GM19468 (cell line): ENCODE measurements at regions not wholly inside any gene's neighbourhood (a gene's known extent, or its start where the extent isn't known, plus 50 kb on each side); places are given as distances from the start of the nearest gene placed in this dataset.

ENCODE experiments used
- ATAC-seq: cut with Tn5 transposase; IDR thresholded peaks from one replicate; pipeline ENCODE4 v1.9.1; 2021; ENCODE audit warnings: mild to moderate bottlenecking, moderate library complexity, moderate number of reproducible peaks; ENCODE audit not compliant: unreplicated experiment; ENCODE audit errors: extremely low read depth

- ATAC-seq: no peak
Observed at GRCh38 chr16:73521499-73521898, 473.6 kb upstream of the ZFHX3 start.

DNA sequence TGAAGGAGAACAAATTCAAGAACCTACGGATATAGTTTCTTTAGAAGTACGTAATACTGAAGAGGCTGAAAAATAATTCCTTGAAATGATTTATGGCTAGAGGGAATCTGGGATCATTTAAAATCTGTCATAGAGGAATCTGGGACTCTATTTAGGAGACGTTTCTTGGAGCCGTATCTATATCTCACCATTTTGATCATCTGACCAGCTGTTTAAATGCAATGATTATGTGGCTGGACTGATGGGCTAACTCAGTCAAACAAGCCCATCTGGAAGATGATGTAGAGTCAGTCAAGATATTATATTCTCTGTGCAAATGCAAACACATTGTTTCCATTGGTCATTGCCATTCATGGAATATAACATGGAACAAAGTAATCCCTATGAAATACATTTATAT, 467.7 kb upstream of the ZFHX3 start:
- no peak for ATAC-seq

- no peak for ATAC-seq
Observed at GRCh38 chr16:73510852-73511251, 462.9 kb upstream of the ZFHX3 start.

- no peak for ATAC-seq
Observed at GRCh38 chr16:73506568-73507056, 458.7 kb upstream of the ZFHX3 start.

DNA sequence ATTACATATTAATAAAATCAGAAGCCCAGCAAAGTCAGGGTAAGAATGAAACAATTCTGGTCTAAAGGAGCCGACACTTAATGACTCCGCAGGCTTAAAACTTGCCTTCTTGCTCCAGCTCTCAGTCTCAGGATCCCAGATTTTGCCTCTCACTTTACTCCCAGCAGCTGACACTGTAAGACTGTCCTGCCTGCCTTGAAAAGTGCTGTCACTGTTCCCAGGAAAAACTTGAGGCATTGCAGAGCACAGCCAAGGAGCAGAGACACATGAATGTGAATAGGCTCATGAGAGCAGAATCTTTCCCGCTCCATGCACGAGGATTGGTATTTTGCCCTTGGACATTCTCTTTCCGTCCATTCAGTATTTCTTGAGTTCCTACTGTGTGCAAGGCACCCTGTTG, 457.6 kb upstream of the ZFHX3 start:
- ATAC-seq: no peak

- no peak for ATAC-seq
Observed at GRCh38 chr16:73504591-73505575, 457.0 kb upstream of the ZFHX3 start.

DNA sequence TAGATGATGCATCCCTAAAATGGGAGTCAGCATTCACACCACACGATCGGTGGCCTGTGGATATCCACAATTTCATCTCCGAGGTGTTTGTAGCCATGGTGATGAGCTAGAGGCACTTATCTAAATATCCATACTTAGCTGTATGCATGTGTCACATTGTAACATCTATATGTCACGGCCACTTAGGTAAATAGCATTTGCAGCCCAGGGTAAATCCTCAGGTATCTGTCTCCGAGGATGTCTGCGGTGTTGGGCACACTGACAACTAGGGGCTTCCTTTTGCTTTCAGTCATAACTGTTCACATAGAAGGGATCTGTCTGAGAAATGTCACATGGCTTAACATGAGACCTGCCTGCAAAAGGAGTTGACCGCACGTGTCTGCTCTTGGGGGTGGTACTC, 455.2 kb upstream of the ZFHX3 start:
- ATAC-seq: no peak

GRCh38 chr16:73499276-73499675, 451.3 kb upstream of the ZFHX3 start:
- ATAC-seq: no peak

- ATAC-seq: no peak
Observed at GRCh38 chr16:73485880-73486279, 438.0 kb upstream of the ZFHX3 start.

GRCh38 chr16:73483934-73484711, 436.2 kb upstream of the ZFHX3 start:
- ATAC-seq: no peak

DNA sequence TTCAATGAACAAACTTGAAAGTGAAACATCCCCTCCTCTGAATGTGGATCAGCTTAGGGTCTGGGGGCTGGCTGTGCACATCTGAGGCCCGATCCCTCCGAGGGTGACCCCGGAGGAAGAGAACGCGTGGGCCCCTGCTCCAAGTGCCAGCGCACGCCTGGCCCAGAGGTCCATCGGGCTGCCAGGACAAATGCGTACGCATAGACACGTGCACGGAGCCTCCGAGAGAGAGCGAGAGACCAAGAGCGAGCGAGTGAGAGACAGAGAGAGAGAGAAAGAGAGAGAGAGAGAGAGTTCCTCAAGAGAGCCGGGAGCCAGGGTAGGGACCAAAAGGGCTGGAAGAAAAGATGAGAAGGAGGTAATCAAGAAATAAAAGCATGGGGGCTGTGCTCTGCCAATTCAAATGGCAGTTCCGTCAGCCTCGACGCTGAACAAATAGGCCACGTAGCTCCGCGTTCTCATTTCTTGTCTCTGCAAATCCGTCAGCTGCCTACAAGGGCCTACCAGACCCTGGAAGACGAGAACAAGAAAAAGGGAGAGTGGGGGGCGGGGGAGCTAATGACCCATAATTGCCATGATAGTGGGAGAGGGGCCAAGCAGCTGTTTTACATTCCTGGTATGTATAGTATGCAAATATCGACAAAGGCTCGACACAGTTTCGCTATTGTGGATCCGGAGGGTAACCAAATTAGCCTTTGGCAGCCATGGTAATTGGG, 435.3 kb upstream of the ZFHX3 start:
- no peak for ATAC-seq

DNA sequence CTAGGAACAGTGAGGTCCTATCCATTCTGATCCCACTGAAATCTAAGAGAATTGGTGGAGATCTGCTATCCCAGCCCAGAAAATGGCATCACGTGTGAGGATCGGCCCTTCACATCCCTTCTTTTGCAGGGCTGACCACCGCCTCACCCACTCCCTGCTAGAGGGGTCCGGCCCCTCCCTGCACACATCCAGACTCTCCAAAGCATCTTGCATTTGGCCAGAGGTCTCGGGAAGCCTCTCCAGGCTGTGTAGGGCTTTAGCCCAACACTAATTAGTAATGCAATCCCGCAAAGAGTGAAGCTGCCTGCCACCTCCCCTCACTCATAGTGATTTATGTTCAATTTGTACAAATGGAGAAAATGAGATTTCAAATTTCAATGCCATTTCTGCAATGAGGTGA, 434.4 kb upstream of the ZFHX3 start:
- no peak for ATAC-seq

DNA sequence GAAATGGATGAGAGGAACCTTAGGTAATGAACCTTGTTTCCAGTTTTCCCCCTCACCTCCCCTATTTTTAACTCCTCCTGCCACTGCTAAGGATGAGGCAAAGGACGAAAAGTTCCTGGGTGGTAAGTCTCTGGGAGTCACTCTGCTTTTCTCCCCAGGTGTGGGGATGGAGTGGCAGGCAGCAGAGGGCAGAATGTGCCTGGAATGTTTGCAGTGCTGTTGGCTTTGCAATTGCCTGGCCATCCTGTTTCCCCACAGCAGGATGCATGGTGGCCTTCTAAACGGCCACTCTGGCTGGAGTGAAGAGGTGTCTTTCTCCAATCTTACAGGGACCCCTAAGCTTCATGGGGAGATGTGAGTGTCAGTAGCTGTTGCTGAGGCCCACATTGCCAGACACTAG, 432.5 kb upstream of the ZFHX3 start:
- no peak for ATAC-seq

GRCh38 chr16:73473713-73474112, 425.8 kb upstream of the ZFHX3 start:
- ATAC-seq: no peak

DNA sequence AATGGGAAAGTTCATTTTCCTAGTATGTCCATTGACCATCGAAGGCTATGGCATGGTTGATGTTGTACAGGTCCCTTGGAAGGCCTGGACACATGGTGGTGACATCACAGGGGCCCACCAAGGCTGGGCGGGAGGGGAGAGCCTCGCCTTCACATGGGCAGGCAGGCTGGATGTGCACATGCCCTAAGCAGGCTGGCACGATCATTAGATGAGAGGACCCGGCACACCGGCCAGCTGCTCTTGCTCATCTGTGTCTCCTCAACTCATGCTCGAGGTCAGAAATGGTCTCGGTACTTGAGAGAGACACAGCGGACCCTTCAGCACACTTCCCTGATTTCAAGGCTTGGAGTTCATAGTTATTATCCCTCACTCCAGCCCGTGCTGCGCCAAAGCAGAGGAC, 416.9 kb upstream of the ZFHX3 start:
- ATAC-seq: no peak

DNA sequence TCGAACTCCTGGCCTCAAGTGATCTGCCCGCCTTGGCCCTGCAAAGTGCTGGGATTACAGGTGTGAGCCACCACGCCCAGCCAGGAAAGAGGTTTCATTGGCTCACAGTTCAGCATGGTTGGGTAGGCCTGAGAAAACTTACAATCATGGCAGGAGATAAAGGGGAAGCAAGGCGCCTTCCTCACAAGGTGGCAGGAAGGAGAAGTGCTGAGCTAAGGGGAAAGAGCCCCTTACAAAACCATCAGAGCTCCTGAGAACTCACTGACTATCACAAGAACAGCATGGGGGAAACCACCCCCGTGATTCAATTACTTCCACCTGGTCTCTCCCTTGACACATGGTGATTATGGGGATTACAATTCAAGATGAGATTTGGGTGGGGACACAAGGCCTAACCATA, 411.7 kb upstream of the ZFHX3 start:
- ATAC-seq: no peak

- ATAC-seq: no peak
Observed at GRCh38 chr16:73457851-73458250, 409.9 kb upstream of the ZFHX3 start.

GRCh38 chr16:73448970-73449369, 401.0 kb upstream of the ZFHX3 start:
- no peak for ATAC-seq

GRCh38 chr16:73447846-73448245, 399.9 kb upstream of the ZFHX3 start:
- no peak for ATAC-seq

GRCh38 chr16:73434621-73435020, 386.7 kb upstream of the ZFHX3 start:
- no peak for ATAC-seq
